SKM-1 (cell line): ENCODE measurements at regions not wholly inside any gene's neighbourhood (a gene's known extent, or its start where the extent isn't known, plus 50 kb on each side); places are given as distances from the start of the nearest gene placed in this dataset.
"Not testable (repeated sequence)": the region's sequence is repeated elsewhere in the genome, so short reads cannot be mapped to it uniquely, and the experiment has no call there.

Experiments used
- DNase-seq: peaks from one replicate; lab custom pipeline; 2025; ENCODE audit not compliant: unreplicated experiment; lab: John Stamatoyannopoulos, UW

DNA sequence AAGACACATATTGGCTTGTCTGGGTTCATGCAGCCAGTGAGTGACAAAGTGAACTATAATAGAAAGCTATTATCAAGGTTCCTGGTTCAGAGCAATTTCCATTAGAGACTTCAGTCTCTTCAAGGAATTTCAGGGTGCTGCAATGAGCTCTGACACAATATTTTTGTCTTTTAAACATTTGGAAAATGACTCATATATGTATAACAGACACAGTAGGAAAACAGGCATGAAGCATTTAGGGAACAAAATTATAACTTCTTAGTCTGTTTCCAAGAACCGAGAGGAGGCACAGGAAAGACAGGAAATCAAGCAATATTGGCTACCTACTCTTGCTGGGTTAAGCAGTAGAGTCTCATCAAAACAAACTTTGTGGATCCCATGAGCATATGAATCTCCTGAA lies 170.4 kb downstream of the PTPRC start:
- DNase-seq = no peak

DNA sequence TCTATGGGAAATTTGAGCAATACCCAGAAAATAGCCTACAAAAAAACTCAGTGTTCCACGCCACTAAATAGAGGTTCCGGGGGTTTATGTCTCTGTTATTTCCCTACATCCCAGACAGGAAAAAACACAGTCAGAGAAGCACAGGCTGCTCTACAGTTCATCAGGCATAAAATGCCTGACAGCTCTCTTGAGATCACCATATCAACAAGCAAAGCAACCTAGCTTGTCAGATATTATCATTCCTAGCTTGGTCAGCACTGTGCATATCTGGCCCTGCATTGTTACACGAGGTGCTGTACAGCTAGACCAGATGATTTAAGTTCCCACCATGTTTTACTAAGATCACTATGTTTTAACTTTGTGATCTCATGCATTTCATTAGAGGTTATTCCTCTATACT lies 172.6 kb downstream of the PTPRC start:
- DNase-seq = no peak

DNA sequence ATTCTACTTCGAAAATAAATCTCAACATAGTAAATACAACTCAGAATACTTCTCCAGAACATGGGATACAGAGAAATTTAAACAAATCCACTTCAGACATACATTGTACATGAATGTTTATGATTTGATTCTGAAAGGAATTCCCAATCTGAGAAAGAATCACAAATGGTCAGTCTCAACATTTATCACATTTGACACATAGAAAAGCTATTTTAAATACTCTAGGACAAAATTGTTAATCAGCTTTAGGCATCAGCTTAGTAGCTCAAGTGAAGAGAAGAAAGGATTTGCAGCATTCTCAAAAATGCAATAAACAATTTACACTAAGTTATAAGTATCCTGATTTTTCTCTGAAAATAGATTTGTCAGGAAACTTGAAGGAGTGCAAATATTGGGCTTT lies 184.8 kb downstream of the PTPRC start:
- DNase-seq = no peak

DNA sequence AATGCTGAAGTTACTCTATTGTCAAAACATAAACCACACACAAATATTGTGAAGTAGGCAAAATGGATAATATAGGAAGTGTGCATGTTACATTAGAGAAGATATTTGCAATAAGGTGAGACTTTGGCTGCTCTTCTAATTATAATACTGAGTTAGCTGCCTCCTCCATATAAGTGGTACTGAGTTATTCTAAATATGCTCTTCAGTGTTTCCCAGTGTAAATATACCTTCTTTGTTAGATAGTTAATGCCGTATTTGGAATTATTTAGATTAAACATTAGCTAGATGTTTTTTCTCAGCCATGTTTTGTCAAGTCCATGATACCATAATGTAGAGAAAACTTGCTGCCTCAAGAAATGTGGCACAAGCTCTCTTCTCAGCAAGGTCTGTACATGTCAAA lies 186.4 kb downstream of the PTPRC start:
- DNase-seq = no peak

DNA sequence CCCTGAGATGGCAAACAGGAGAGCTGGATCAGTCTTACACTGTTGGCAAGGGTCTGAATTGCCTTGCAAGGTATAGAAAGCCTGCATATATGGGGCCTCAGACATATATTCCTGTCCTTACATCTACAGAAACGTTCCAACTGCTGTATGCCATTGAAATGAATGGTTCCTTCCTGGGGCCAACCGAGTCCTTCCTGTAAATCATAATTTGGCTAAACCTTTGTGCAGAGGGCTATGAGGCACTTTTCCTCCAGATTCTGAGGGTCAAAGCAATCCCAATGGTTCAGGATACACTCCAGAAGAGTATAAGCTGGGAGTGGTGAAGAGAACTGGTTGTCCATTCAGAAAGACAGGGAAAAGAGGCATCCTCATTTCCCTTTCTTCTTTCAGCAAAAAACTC lies 190.5 kb downstream of the PTPRC start:
- DNase-seq = no peak

DNA sequence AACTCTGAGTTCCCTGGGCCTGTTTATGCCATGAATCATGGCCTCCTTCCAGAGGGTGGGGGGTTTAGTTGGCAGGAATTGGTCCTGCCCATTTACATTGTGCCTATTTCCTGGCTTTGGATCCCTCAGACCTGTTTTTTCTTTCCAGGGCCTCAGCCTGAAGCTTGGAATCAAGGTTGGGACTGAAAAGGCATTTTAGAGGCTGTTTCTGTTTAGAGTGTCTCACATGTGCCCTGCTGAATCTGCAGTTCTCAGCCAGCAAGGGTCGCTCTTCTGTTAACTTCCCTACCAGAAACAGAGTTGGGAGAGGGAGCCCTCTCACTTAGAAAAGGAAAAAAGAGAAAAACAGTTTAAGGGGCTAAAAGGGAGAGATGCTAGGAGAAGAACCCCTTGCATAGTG lies 191.1 kb downstream of the PTPRC start:
- no peak for DNase-seq

DNA sequence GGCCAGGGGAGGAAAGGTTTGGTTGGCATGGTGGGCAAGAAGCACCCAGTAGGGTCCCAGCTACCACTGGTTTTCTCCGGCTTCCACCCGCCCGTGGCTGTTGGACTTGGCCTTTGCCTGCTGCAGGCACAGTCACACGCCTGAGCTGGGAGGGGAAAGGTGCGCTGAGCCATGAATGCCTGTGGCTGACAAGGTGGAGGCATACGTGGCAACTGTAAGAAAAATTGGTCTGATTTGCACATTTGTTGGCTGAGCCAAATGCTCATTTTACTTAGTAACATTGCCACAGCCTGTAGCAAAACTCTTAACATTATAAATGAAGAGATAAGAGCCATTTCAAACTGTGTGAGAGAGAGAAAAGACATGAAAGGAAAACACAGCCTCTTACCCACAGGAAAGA lies 191.6 kb downstream of the PTPRC start:
- DNase-seq = no peak

DNA sequence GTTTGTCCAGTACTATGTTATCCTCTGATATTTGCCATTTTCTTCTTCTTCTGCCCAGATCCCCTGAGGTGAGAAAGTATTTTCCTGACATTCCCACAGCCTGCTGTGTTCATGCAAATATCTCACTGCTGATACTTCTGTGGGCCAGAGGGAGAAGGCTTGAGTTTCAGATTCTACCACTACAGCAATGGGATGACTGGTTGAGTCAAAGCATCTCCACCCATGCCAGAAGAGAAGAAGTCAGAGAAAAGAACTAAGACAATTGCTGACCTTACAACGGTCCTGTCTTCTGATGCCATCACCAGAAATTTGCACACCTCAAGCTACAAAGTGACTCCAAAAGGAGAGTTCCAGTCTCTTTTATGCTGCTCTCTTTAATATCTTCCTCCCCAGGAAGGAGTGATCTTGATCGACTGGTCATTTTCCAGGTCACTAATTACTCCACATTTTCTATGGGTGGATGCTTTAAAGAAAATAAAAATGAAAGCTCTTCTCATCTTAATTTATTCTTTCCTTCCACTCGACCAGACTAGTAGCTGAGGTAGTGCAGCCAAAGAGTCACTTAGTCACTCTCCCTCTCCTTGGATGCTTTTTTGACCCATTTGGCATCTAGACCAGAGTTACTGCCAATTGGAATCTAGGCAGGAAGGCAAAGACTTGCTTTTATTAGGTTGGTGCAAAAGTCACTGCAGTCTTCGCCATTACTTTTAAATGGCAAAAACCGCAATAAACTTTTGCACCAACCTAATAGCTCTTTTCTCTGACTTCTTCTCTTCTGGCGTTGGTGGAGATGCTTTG lies 195.1 kb downstream of the PTPRC start:
- DNase-seq = no peak

DNA sequence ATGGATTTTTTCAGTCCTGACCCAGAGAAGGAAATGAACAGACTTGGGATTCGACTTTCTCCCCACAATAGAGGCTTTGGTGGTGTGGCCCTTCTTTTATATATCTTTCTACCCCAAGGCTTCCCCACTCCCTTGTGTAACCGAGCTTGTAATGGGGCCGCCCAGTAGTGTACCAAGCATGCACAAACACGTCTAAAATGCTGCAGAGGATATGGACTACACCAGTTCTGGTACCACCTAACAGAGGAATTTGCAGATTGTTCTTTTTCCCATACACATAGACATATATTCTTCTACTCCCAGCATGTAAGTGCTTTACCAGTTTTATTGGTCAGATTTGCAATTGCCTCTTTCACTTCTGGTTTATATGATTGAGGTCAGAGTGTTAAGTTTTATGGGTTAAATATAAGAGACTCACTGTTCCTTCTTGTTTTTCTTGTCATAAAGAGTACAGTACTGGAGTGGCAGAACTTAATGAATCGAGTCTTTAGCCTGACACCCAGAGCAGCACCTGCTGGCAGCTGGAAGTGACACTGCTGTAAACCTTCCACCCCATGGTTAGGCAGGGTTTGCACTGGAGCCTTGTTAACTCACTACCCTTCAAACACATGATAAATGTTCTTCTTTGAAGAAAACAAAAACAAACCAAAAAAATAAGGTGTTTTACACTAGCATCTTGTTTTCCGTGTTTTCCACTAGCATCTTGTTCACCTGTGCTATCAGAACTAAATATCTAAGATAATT lies 198.6 kb downstream of the PTPRC start:
- DNase-seq = no peak

DNA sequence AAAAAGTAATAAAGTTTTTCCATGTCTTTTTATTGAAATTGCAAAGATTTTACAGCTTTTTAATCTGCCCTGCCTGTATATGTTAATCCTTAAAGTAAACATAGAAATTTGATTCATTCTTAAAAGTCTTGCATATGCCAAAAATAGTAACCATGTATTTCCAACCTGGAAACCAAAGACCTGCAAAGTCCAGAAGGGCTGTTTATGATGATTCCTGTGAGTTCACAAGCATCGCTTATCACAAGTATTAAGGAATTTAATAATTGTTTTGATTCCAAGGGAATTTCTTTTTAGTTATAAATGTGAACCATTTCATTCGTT lies 199.1 kb downstream of the PTPRC start:
- DNase-seq = no peak

DNA sequence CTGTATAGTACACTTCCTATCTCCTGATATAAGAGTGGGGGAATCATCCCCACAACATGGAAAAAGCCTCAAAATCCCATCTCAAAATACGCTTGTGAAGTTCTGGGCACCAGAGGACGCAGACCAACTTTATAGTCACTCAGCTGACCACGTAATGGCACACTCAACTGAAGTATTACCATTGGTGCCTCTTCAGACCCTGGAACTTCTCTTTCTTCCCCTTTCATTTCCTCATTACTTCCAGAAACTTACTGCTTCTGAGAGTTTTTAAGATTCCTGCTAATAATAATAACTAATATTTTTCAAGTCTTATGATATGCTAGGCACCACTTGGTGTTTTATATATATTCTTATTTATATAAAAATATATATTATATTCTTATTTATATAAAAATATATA lies 202.6 kb downstream of the PTPRC start:
- peak; percentile 11 for DNase-seq

DNA sequence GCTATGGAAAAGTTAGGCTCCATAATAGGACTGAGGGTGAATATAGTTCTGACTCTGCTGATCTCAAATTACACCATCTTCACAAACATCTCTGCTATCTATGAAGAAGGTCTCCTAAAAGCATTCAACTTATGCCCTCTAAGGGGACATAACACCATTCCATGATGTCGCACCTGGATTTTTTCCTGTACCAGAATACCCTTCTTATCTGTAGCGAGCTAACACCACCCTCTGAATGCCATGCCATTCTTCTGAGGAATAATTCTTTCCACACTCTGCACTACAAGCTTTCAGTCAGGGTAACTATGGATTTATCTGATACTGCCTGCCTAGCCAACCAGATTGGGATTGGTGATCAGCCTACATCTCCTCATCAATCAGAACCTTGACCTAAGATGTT lies 203.8 kb downstream of the PTPRC start:
- DNase-seq = no peak

DNA sequence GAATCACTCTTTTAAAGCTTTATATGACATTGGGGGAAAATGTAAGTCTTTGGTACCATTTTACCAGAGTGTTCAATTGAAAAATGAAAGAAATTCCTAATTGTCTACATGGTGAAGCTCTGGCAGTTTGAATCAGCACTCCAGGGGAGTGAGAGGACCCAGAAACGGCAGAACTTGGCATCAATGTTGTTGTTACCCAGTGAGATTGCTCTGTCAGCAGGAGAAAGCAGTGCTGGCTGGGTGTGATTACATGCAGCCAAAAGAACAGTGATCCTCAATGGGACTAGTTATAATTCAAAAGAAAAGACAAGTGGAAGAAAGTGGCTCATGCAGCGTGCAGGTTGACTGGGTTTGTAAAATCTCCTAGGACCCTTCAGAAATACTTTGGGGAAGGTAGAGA lies 206.4 kb downstream of the PTPRC start:
- no peak for DNase-seq

DNA sequence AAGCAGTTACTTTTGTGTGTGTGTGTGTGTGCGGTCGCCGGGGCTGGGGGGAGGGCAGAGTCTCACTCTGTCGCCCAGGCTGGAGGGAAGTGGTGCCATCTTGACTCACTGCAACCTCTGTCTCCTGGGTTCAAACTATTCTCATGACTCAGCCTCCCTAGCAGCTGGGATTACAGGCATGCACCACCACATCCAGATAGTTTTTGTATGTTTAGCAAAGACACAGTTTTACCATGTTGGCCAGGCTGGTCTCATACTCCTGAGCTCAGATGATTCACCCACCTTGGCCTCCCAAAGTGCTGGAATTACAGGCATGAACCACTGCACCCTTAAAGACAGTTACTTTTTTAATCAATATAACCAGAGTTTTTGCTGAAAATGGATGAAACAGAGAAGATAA lies 207.0 kb downstream of the PTPRC start:
- no peak for DNase-seq

DNA sequence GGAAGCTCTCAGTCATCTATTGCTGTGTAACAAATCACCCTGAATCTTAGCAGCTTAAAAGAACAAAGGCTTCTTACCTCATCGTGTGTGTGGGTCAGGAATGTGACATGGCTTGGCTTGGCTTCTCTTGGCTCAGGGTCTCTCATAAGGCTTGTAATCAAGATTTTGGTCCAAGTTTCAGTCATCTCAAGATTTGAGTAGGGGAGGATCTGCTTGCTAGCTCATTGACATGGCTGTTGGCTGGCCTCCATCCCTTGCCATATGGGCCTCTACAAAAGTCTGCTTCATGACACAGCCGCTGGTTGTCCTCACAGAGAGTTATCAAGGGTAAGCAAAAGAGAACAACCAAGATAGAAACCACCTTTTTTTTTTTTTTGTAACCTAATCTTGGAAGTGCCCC lies 207.7 kb downstream of the PTPRC start:
- DNase-seq = no peak

DNA sequence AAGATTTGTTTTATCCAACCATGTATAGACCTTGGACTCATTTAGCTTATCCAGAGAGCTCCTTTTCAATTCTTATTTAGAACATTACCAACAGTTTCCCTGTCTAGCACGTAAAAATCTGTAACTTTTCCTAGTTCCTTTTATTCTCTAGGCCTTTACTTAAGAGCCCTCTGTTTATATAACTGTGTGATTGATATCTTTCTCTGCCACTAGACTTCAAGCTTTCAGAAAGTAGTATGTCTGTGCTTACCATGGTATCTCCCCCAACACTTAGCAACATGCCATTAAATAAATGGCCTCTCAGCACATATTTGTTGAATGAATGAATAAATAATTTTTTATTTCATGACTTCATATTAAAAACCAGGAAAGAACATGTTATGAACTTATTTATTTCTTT lies 209.4 kb downstream of the PTPRC start:
- no peak for DNase-seq

DNA sequence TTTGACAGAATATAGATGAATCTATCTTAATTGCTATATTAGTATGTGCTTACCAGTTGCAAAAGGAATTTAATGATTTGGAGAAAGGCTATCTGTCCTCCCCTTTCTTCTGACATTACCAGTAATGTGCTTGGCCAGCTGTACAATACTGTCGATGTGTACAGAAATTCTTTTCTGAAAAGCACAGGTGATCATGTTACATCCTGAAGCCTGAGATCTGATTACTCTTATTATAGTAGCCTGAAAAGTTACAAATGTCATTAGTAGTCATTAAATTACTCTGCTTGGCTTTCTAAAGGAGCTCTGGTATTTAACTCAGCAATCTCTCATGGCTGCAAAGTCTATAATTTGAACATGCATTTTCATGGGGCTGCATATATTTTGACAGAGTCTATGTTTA lies 209.8 kb downstream of the PTPRC start:
- no peak for DNase-seq

DNA sequence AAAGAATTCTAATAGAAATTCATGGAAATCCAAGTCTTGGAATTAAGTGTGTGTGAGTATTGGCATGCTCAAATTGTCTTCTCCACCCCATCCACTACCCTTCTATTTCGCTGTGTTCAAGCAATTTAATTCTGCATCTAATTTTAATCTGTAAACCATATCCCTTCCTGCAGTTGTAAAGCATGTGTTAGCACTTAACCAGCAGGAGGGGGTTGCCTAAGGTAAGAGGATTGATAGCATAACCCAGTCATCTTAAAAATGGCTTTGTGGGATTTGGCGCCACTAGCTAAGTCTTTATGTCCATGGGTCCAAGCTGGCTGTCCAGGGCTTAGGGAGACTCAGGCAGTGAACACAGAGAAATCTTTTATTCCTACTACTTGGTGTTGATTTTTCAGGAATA lies 210.3 kb downstream of the PTPRC start:
- DNase-seq = no peak

DNA sequence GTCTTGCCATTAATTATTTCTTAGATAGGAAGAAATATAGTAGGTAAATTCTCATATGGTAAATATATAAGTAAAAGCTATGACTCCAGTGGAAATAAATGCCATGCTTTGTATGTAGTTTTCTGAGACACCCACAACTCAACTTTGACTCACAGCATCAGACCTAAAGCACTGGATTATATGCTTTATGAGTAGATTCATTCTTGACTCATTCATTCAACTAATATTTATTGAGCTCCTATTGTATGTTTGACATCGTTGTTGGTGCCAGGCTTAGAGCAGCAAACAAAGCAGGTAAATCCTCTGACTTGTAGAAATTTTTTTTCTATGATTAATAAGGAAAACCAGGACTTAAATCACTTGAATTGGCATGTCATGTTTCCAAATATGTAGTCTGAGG lies 211.4 kb downstream of the PTPRC start:
- no peak for DNase-seq

DNA sequence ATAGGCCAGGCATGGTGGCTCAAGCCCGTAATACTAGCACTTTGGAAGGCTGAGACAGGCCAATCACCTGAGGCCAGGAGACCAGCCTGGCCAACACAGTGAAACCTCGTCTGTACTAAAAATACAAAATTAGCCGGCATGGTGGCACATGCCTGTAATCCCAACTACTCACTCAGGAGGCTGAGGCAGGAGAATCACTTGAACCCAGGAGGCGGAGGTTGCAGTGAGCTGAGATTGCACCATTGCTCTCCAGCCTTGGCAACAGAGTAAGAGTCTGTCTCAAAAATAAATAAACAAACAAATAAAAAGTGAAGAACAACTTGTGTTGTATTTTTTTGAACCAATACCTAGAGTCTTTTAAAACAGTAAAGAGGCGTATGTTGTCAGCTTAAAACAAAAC lies 212.1 kb downstream of the PTPRC start:
- DNase-seq = not testable (repeated sequence)

DNA sequence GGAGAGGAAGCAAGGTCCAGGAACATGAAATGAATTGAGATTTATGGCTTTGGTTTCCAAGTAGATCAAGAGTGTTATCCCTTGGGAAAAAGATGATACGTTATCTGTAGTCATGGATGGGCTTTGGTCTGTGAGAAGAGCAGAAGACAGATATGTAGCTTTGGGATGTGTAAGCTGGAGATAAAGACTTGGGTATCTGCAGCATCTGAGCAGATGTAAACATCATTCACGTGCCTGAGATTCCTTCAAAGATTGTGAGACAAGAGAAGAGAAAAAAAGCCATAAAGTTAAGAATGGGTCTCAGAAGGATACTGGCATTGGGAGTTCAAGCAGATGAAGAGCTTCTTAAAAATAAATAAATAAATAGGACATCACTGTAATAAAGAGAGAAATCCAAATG lies 217.8 kb downstream of the PTPRC start:
- DNase-seq = no peak

DNA sequence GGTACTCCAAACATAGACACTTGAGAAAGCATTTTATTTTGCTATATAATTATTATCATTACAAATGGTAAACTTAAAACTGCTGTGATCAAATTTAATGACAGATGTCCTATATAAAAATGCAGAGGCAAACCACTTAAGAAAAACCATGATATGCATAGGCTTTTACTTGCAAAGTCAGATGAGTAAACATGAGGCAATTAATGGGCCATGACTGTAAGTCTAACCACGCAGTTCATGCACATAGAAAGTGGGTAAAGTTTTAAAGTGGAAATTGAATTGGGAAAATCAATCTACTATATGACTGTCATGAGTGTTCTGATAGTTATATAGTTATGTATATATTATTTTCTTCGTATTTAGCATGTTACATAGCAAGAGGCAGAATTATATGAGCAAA lies 219.2 kb downstream of the PTPRC start:
- no peak for DNase-seq

DNA sequence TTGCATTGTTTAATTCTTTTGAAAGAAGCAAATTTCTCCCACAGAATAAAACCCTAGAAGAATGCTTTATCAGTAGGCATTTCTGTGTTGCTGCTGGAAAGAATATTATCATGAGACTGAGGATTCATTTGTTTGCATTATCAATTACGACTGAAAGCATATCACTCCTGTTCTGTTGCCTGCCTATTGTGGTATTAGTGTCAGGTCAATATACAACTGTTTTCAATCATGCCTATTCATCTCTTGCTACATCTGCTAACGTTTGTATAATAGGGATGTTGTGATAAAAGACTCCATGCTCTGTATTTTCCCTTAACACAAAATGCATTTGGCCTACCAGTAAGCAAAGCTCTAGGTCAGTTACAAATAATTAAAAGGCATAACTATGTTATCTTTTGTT lies 221.5 kb downstream of the PTPRC start:
- DNase-seq = no peak
